Hepatocyte (in vitro differentiated cells): ENCODE measurements at regions not wholly inside any gene's neighbourhood (a gene's known extent, or its start where the extent isn't known, plus 50 kb on each side); places are given as distances from the start of the nearest gene placed in this dataset.
"Not testable (repeated sequence)": the region's sequence is repeated elsewhere in the genome, so short reads cannot be mapped to it uniquely, and the experiment has no call there.

ENCODE experiments used
- DNase-seq: peaks from one replicate; pipeline ENCODE4 v3.0.0-alpha.2; 2016; ENCODE audit warnings: low spot score
- H2AFZ ChIP-seq: fragments of 200-600 bp; sonication (generic); 2 replicates; pipeline ENCODE4 v1.6.0; 2016; ENCODE audit warnings: antibody characterized with exemption, mild to moderate bottlenecking
- H3K27ac ChIP-seq: fragments of 200-600 bp; sonication (generic); 2 replicates; pipeline ENCODE4 v1.5.1; 2016; ENCODE audit warnings: mild to moderate bottlenecking
- H3K27me3 ChIP-seq: fragments of 200-600 bp; sonication (generic); 2 replicates; pipeline ENCODE4 v1.6.1; 2016
- H3K36me3 ChIP-seq: fragments of 200-600 bp; sonication (generic); replicated peaks from 2 replicates; pipeline ENCODE4 v1.5.1; 2016; ENCODE audit warnings: low read depth; ENCODE audit not compliant: insufficient read depth
- H3K4me1 ChIP-seq: fragments of 200-600 bp; sonication (generic); 2 replicates; pipeline ENCODE4 v1.5.1; 2016; ENCODE audit warnings: mild to moderate bottlenecking, moderate library complexity; ENCODE audit not compliant: insufficient read depth
- H3K4me2 ChIP-seq: fragments of 200-600 bp; sonication (generic); 2 replicates; pipeline ENCODE4 v1.6.0; 2016
- H3K4me3 ChIP-seq: fragments of 200-600 bp; sonication (generic); 2 replicates; pipeline ENCODE4 v1.5.1; 2016; ENCODE audit warnings: mild to moderate bottlenecking
- H3K79me2 ChIP-seq: fragments of 200-600 bp; sonication (generic); 2 replicates; pipeline ENCODE4 v1.6.0; 2017; ENCODE audit warnings: mild to moderate bottlenecking
- H3K9me2 ChIP-seq: fragments of 200-600 bp; sonication (generic); replicated peaks from 2 replicates; pipeline ENCODE4 v1.6.0; 2017; ENCODE audit warnings: mild to moderate bottlenecking; ENCODE audit not compliant: insufficient read depth
- H3K9me3 ChIP-seq: fragments of 200-600 bp; sonication (generic); 2 replicates; pipeline ENCODE4 v1.5.1; 2016; ENCODE audit warnings: low read depth, mild to moderate bottlenecking
- H4K20me1 ChIP-seq: fragments of 200-600 bp; sonication (generic); 2 replicates; pipeline ENCODE4 v1.6.0; 2016; ENCODE audit warnings: mild to moderate bottlenecking; ENCODE audit not compliant: insufficient read depth, poor library complexity, severe bottlenecking
- EZH2 ChIP-seq: fragments of 200-600 bp; sonication (generic); IDR thresholded peaks from 2 replicates; pipeline ENCODE4 v1.6.1; 2016; ENCODE audit warnings: antibody characterized with exemption, mild to moderate bottlenecking, borderline replicate concordance
- EZH2phosphoT487 ChIP-seq: fragments of 200-600 bp; sonication (generic); IDR thresholded peaks from one replicate; pipeline ENCODE4 v1.6.1; 2018; ENCODE audit warnings: antibody characterized with exemption, mild to moderate bottlenecking, low read depth, moderate library complexity; ENCODE audit not compliant: unreplicated experiment, severe bottlenecking
- WGBS: methylation state at CpG from one replicate; pipeline ENCODE4 v1.1.6; 2016; ENCODE audit warnings: low lambda C conversion rate; ENCODE audit errors: missing lambda C conversion rate; 5-methylcytosine and 5-hydroxymethylcytosine counted together
- TF ChIP-seq, protein P1 (sequence below): fragments of 200-600 bp; sonication (generic); IDR thresholded peaks from 2 replicates; pipeline ENCODE4 v1.5.1; 2016; ENCODE audit warnings: antibody characterized with exemption, mild to moderate bottlenecking; ENCODE audit not compliant: poor library complexity

DNA sequence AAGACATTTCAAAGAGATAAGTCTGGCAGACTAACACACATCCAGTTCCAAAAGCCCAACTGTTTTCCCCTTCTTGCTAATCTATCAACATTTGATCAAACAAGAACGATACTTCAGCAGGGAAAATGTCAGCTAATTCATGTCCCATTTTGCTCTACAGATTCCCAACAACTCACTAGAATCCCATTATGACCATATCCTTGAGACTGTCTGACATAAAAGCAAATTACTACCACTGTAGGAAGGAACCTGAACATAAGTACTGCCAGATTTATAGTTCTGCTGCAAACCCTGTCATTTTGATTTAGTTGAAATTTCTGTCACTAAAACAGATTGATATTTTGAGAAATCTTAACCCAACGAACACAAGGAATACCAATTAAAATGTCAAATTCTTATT is 193.0 kb upstream of the REG3G start:
- TF ChIP-seq EZH2phosphoT487 = no peak
- TF ChIP-seq, protein P1, sequence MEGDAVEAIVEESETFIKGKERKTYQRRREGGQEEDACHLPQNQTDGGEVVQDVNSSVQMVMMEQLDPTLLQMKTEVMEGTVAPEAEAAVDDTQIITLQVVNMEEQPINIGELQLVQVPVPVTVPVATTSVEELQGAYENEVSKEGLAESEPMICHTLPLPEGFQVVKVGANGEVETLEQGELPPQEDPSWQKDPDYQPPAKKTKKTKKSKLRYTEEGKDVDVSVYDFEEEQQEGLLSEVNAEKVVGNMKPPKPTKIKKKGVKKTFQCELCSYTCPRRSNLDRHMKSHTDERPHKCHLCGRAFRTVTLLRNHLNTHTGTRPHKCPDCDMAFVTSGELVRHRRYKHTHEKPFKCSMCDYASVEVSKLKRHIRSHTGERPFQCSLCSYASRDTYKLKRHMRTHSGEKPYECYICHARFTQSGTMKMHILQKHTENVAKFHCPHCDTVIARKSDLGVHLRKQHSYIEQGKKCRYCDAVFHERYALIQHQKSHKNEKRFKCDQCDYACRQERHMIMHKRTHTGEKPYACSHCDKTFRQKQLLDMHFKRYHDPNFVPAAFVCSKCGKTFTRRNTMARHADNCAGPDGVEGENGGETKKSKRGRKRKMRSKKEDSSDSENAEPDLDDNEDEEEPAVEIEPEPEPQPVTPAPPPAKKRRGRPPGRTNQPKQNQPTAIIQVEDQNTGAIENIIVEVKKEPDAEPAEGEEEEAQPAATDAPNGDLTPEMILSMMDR = no peak
- no peak for TF ChIP-seq EZH2
- 89% methylated on average over 2 of the region's 2 CpGs for WGBS
- Histone ChIP-seq H3K27ac (no peak overlapping the region), H3K4me3 (no peak overlapping the region), H4K20me1 (no peaks in the 10 kb centered on the region), H3K4me1 (no peaks in the 10 kb centered on the region), H3K36me3 (no peaks in the 10 kb centered on the region), H3K27me3 (no peaks in the 10 kb centered on the region), H3K4me2 (no peak overlapping the region), H3K79me2 (no peaks in the 10 kb centered on the region), H3K9me3 (no peaks in the 10 kb centered on the region), H3K9me2 (no peaks in the 10 kb centered on the region), H2AFZ (no peak overlapping the region)
- no peak for DNase-seq

DNA sequence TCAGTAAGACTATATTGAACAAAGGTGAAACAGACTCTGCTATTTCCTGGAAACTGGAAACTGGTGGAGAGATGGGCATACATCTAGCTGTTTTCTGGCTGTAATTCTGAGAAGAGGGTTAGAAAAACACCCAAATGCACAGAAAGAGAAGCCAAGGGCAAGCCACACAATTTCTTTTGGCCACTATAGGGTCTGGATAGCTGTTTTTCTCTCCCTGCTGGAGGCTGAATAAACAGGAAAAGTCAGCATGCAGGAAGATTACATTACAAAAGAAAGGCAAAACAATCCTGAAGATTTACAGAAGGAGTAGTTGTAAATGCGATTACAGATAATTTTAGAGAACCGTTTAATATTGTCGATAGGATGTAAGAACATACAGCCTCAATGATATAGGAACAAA is 186.2 kb upstream of the REG3G start:
- 9% methylated on average over 3 of the region's 3 CpGs for WGBS
- no peaks in the 10 kb centered on the region for H3K36me3 ChIP-seq
- DNase-seq = no peak
- TF ChIP-seq EZH2phosphoT487 = no peak
- TF ChIP-seq, protein P1 = no peak
- TF ChIP-seq EZH2 = no peak
- H3K4me2 ChIP-seq = no peak overlapping the region
- no peak overlapping the region for H3K4me3 ChIP-seq
- H3K4me1 ChIP-seq = no peaks in the 10 kb centered on the region
- H3K27ac ChIP-seq = no peak overlapping the region
- H3K79me2 ChIP-seq = no peaks in the 10 kb centered on the region
- peak overlapping the region; percentile 15 for H2AFZ ChIP-seq
- no peaks in the 10 kb centered on the region for H3K9me3 ChIP-seq
- no peaks in the 10 kb centered on the region for H4K20me1 ChIP-seq
- H3K9me2 ChIP-seq = no peaks in the 10 kb centered on the region
- H3K27me3 ChIP-seq = no peaks in the 10 kb centered on the region

DNA sequence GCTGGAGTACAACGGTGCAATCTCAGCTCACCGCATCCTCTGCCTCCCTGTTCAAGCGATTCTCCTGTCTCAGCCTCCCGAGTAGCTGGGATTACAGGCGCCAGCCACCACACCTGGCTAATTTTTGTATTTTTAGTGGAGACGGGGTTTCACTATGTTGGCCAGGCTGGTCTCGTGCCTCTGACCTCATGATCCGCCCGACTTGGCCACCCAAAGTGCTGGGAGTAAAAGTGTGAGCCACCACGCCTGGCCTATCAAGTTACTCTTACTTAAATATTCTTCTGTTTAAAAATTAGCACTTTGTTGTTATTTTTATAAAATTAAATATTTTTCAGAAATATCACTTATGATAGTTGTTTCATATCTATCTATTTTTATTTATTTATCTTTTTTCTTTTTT is 185.2 kb upstream of the REG3G start:
- not testable (repeated sequence) for H2AFZ ChIP-seq, H3K36me3 ChIP-seq, H3K27me3 ChIP-seq, DNase-seq, H4K20me1 ChIP-seq, H3K4me1 ChIP-seq, H3K27ac ChIP-seq, H3K4me2 ChIP-seq, H3K4me3 ChIP-seq, H3K79me2 ChIP-seq, H3K9me3 ChIP-seq, H3K9me2 ChIP-seq
- WGBS = 96% methylated on average over 10 of the region's 10 CpGs

DNA sequence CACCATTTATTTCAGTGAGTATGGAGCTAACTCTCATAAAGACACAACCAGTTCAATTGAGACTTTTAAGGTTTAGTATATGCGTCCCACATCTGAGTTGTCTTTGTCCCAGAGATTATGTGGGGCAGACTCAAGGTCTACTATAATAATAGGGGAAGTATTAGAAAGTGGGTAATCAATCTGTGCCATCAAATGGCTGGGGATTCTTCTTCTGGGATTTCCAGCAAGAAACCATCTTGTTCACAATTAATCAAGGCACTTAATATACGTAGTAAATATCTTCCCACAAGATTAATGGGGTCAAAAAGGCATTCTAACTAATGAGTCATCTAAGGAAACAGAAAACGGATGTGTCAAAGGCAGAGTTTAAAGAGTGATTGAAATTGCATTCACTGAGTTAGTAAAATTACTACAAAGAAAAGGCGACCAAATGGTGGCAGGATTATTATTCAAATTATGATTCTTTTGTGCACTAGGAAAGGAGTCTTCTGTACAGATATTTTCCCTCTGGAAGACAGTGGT is 179.8 kb upstream of the REG3G start:
- WGBS = 72% methylated on average over 4 of the region's 4 CpGs
- Histone ChIP-seq H3K4me3 (no peak overlapping the region), H2AFZ (no peak overlapping the region), H3K9me2 (no peaks in the 10 kb centered on the region), H3K4me1 (no peaks in the 10 kb centered on the region), H3K9me3 (no peaks in the 10 kb centered on the region), H3K36me3 (no peaks in the 10 kb centered on the region), H4K20me1 (no peaks in the 10 kb centered on the region), H3K4me2 (no peak overlapping the region), H3K27ac (no peak overlapping the region), H3K27me3 (no peaks in the 10 kb centered on the region), H3K79me2 (no peaks in the 10 kb centered on the region)
- no peak for TF ChIP-seq EZH2phosphoT487
- TF ChIP-seq, protein P1 = no peak
- no peak for DNase-seq
